LNCAP (cell line): ENCODE measurements at regions not wholly inside any gene's neighbourhood (a gene's known extent, or its start where the extent isn't known, plus 50 kb on each side); places are given as distances from the start of the nearest gene placed in this dataset.

Source experiments
- CTCF ChIP-seq: fragments of 450-650 bp; IDR thresholded peaks from 2 replicates; pipeline ENCODE4 v1.5.1; 2017; ENCODE audit warnings: mild to moderate bottlenecking

DNA sequence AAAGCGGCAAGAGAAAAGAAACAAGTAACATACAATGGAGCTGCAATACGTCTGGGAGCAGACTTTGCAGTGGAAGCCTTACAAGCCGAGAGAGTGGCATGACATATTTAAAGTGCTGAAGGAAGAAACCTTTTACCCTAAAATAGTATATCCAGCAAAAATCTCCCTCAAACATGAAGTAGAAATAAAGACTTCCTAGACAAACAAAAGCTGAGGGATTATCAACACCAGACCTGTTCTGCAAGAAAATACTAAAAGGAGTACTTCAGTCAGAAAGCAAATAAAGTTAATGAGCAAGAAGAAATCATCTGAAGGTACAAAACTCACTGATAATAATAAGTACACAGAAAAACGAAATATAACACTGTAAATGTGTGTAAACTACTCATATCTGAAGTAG, 77.5 kb upstream of the ABCD2 start:
- no peak for TF ChIP-seq CTCF

DNA sequence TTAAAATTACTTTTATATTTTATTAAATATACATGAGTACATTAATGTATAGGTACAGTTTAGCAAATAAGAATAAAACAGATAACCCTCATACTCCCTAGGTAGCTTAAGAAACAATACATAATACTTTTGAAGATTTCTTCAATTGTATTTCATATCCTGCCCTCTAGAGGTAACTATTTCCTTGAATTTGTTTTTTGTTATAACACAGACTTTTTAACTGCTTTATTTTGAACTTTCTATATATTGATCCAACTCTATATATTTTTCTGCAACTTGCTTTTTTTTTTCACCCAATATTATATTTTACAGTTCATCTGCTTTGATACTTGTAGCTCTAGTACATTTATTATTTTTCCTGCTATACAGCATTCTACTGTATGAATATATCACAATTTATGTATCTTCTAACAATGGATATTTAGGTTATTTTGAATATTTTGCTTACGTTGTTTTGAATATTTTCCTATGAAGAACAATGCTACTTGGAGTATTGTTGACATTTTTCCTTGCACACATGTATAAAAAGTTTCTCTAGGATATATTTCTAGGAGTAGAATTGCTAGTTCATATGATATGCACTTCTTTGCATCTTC, 72.8 kb upstream of the ABCD2 start:
- TF ChIP-seq CTCF = peak; percentile 51

- TF ChIP-seq CTCF = no peak
These were observed 66.5 kb upstream of the ABCD2 start for GRCh38 chr12:39685854-39686657.

DNA sequence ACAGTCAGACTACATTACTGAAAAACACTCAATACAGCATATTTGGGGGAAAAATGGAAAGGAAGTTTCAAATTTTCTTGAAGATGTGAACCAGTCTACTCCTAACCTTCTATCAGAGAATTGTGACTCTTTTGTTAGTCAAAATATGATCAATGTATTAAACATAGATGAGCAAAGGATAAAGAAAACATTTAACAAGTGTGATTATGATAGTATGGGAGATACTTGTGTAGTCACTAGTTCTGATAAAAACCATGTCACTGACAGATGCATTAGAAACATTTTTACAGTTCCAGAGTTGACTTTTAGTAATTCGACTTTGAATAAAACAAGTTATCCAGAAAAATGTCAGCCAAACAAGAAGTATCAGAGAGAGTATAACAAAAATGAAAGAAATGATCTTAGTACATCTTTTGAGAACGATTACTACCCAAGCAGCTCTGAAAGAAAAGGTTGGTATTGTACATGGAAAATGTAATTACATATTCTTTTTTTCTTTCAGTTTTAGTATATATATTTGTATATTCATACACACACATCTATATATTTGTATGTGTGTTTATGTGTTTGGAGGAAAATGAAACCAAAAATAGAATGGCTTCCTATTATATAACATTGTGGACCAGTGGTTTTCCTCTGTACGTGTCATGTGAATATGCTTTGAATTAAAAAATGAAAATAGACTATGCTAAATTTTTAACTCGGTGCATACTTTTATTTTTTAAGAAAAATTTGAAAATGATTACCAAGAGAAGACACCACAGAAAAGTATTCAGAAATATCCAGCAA, 63.3 kb upstream of the ABCD2 start:
- no peak for TF ChIP-seq CTCF

DNA sequence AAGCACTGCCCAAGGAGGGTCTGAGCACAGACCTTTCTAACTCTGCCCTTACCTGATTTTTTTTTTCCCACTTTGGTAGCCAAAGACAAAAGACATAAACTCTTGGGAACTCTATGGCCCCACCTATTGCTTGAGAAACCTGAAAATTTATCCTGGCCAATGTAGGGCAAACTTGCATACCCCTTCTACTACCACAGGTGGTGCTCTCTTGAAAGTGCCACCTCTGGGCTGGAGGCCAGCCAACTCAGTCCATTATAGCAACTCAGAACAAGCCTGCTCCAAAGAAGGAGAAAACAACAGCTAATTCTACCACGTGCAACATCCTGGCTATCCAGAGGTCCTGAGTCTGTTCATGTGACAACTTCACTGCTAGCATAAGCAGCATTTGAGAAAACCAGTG, 55.7 kb upstream of the ABCD2 start:
- TF ChIP-seq CTCF = no peak

DNA sequence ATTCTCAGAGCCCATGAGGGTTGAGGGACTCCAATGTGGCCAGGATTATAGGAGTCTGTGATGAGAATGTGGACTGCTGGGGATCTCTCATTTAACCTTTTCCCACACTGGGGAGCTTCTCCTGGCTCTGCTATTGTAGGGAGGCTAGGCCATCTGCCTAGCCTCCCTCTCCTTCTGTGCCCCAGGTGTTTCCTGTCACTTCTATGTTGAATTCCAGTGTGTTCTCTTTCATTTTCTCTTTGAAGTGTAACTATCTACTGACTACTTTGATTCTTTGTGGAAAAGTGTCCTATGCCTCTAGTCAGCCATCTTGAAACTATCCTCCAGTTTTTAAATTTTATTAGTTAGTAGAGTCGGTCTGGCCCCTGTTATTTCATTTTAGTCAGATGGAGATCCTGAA, 53.4 kb upstream of the ABCD2 start:
- no peak for TF ChIP-seq CTCF

DNA sequence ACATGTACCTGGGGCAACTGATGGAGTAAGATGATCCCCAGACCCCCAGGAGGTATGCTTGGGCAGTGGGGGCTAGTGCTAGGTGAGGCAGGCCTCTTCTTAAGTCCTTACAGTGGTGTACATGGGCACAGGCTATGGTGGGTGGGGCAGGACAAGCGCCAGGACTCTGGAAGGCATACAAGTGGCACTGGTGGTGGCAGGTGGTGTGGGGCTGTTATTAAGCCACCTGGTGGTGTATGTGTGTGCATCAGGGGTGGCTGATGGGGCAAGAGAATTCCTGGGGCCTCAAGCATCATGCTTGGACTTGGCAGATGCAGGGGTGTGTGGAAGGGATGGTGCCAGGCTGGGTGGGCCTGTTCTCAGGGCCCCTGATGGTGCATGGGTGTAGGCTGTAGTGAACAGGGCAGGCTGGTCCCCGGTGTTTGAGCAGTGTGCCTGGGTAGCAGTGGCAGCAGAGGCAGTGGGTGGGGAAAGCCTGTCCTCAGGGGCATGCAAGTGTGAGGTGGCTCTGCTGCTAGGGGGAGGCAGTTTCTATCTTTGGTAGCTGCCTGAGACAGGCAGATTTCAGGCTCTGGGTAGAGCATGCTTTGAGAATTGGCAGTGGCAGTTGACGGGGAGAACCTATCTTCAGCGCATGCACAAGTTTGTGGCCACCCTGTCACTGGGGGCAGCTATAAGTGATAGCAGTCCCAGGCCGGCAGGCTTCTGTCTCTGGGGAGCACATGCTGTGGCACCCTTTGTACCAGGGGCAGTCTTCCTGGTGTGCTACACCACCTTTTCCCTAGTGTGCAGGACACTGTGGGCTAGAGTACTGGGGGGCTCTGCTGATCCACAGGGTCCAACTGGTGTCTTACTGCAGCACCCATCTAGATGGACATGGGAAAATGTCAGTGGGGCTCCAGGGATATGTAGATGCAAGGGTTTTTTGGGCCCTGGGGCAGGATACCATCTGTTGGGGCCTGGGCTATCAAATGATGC, 52.6 kb upstream of the ABCD2 start:
- no peak for TF ChIP-seq CTCF
